Natural killer cell (primary cell): ENCODE measurements at regions not wholly inside any gene's neighbourhood (a gene's known extent, or its start where the extent isn't known, plus 50 kb on each side); places are given as distances from the start of the nearest gene placed in this dataset.
A peak's percentile ranks its signal among the peaks of the same experiment; 100 is the strongest.

ENCODE experiments used
- ATAC-seq, 3 donors: fragments of 150-1000 bp in 2 of 3; fragments of 200-7000 bp in 1 of 3; cut with Tn5 transposase; 1 replicate in 1 of 3; 2 replicates in 2 of 3; pipeline ENCODE4 v1.10.0; 2021; ENCODE audit warnings: mild to moderate bottlenecking in 2 of 3, moderate library complexity in 2 of 3
- DNase-seq, 2 donors: peaks; one replicate each; pipeline versions ENCODE4 v3.0.0 to v3.0.0-alpha.2; 2013 to 2021; ENCODE audit warnings: mixed read lengths in 1 of 2
- H3K27ac ChIP-seq: one replicate; pipeline ENCODE4 v1.5.1; 2013; ENCODE audit warnings: mild to moderate bottlenecking, low read length
- H3K27me3 ChIP-seq: one replicate; pipeline ENCODE4 v1.6.1; 2013; ENCODE audit warnings: low read length; ENCODE audit not compliant: control insufficient read depth, insufficient read depth
- H3K36me3 ChIP-seq: one replicate; pipeline ENCODE4 v1.6.1; 2013; ENCODE audit warnings: low read length; ENCODE audit not compliant: control insufficient read depth, insufficient read depth
- H3K4me1 ChIP-seq: one replicate; pipeline ENCODE4 v1.6.1; 2013; ENCODE audit warnings: low read length; ENCODE audit not compliant: control insufficient read depth, insufficient read depth
- H3K4me3 ChIP-seq: one replicate; pipeline ENCODE4 v1.5.1; 2013; ENCODE audit warnings: low read length
- H3K9me3 ChIP-seq: one replicate; pipeline ENCODE4 v1.6.1; 2013; ENCODE audit warnings: low read length; ENCODE audit not compliant: control insufficient read depth, insufficient read depth
- H3K27ac Mint-ChIP-seq, 2 donors: one replicate each; pipeline ENCODE4 v1.8.0; 2022; ENCODE audit warnings: mild to moderate bottlenecking in 2 of 2, mixed read lengths in 2 of 2, moderate library complexity in 1 of 2
- H3K27me3 Mint-ChIP-seq, 2 donors: one replicate each; pipeline ENCODE4 v1.8.0; 2022; ENCODE audit warnings: low read depth in 2 of 2, mixed read lengths in 2 of 2
- H3K36me3 Mint-ChIP-seq: one replicate; pipeline ENCODE4 v1.8.0; 2022; ENCODE audit warnings: mixed read lengths
- H3K4me1 Mint-ChIP-seq, 2 donors: one replicate each; pipeline ENCODE4 v1.8.0; 2022; ENCODE audit warnings: mixed read lengths in 2 of 2
- H3K4me3 Mint-ChIP-seq: one replicate; pipeline ENCODE4 v1.8.0; 2022; ENCODE audit warnings: mild to moderate bottlenecking, moderate library complexity, mixed read lengths
- H3K9me3 Mint-ChIP-seq, 2 donors: one replicate each; pipeline ENCODE4 v1.8.0; 2022; ENCODE audit warnings: mixed read lengths in 2 of 2
- CTCF ChIP-seq: fragments of 200-600 bp; IDR thresholded peaks from one replicate; pipeline ENCODE4 v1.8.0; 2022; ENCODE audit warnings: antibody characterized with exemption
- WGBS: methylation state at CpG from one replicate; pipeline ENCODE4 v1.1.7; 2013; ENCODE audit warnings: missing lambda C conversion rate; ENCODE audit not compliant: insufficient coverage; 5-methylcytosine and 5-hydroxymethylcytosine counted together
- intact Hi-C: fragments of 100-400 bp; cut with micrococcal nuclease; formaldehyde crosslinking; loops from one replicate; pipeline ENCODE4 v1.14.2; 2022

DNA sequence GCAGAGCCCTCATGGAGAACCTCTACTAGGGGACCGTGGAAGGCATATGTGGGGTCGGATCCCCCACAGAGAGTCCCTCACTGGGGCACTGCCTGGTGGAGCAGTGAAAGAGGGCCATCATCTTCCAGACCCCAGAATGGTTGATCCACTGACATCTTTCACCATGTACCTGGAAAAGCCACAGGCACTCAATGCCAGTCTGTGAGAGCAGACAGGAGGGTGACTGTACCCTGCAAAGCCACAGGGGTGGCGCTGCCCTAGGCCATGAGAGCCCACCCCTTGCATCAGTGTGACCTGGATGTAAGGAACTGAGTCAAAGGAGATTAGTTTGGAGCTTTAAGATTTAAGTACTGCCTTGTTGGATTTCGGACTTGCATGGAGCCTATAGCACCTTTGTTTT is 1276.7 kb upstream of the PRMT6 start:
- no peak for TF ChIP-seq CTCF
- WGBS: 84% methylated on average over 4 of the region's 4 CpGs
- Histone ChIP-seq H3K4me3 (no peak overlapping the region), H3K27ac (no peak overlapping the region), H3K9me3 (peaks cover 3% of the 10 kb centered on the region), H3K36me3 (no peaks in the 10 kb centered on the region), H3K27me3 (no peaks in the 10 kb centered on the region), H3K4me1 (no peaks in the 10 kb centered on the region)
- intact Hi-C loops: no loop called here
- Mint-ChIP-seq H3K4me3 (no peak overlapping the region), H3K27me3 (no peaks in the 10 kb centered on the region), H3K4me1 (no peaks in the 10 kb centered on the region), H3K36me3 (peaks cover 7% of the 10 kb centered on the region), H3K9me3 (peaks cover 13 to 24% of the 10 kb centered on the region in 2 donors), H3K27ac (no peak overlapping the region)
- DNase-seq (no peak), ATAC-seq (peak in 1 of 3 donors; percentile 21)

DNA sequence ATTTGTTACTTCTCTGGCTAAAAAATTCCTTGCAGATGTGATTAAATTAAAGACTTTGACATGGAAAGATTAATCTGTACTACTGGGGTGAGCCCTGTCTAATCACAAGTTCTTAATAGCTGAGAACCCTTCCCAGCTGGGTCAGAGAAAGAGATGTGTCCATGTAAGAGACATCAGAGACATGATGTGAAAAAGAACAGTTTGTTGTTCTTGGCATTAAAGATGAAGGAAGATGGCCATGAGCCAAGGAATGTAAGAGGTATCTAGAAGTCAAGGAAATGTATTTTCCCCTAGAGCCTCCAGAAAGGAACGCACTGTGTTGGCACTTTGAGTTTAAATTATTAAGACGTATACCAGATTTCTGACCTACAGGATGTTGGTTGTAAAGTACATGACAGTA is 1271.5 kb upstream of the PRMT6 start:
- H3K27me3 ChIP-seq: no peaks in the 10 kb centered on the region
- Mint-ChIP-seq H3K4me3 (no peak overlapping the region), H3K9me3 (peaks cover 13 to 23% of the 10 kb centered on the region in 2 donors), H3K27ac (no peak overlapping the region), H3K27me3 (no peaks in the 10 kb centered on the region), H3K36me3 (peaks cover 8% of the 10 kb centered on the region), H3K4me1 (no peaks in the 10 kb centered on the region)
- H3K36me3 ChIP-seq: no peaks in the 10 kb centered on the region
- WGBS: 67% methylated on average over 1 of the region's 2 CpGs
- intact Hi-C loops: no loop called here
- ATAC-seq: no peak
- H3K9me3 ChIP-seq: no peaks in the 10 kb centered on the region
- no peak overlapping the region for H3K27ac ChIP-seq
- no peaks in the 10 kb centered on the region for H3K4me1 ChIP-seq
- H3K4me3 ChIP-seq: no peak overlapping the region
- no peak for DNase-seq
- TF ChIP-seq CTCF: no peak

- 80% methylated on average over 1 of the region's 1 CpG for WGBS
- no peak overlapping the region for H3K27ac Mint-ChIP-seq
- TF ChIP-seq CTCF: no peak
- peaks cover 8 to 15% of the 10 kb centered on the region in 2 donors for H3K9me3 Mint-ChIP-seq
- intact Hi-C loops: no loop called here
- DNase-seq: no peak
- Histone ChIP-seq H3K27me3 (no peaks in the 10 kb centered on the region), H3K9me3 (no peaks in the 10 kb centered on the region), H3K27ac (no peak overlapping the region), H3K36me3 (no peaks in the 10 kb centered on the region), H3K4me1 (no peaks in the 10 kb centered on the region), H3K4me3 (no peak overlapping the region)
- no peaks in the 10 kb centered on the region for H3K4me1 Mint-ChIP-seq
- no peak for ATAC-seq
- H3K4me3 Mint-ChIP-seq: no peak overlapping the region
- no peaks in the 10 kb centered on the region for H3K27me3 Mint-ChIP-seq
- H3K36me3 Mint-ChIP-seq: no peaks in the 10 kb centered on the region
Measured at GRCh38 chr1:105793536-105794146, 1262.8 kb upstream of the PRMT6 start.

DNA sequence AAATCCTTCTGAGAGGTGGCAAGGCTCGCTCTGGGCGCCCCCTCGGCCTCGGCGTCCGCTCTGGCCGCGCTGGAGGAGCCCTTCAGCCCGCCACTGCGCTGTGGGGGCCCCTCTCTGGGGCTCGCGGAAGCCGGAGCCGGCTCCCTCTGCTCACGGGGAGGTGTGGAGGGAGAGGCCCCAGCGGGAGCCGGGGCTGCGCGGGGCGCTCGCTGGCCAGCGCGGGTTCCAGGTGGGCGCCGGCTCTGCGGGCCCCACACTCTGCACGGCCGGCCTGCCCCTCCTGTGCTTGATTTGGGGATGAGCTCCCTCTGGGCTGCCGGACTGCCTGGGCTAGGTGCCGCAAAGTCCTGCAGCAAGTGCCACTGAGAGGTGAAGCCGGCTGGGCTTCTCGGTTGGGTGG is 1260.7 kb upstream of the PRMT6 start:
- H3K36me3 ChIP-seq: no peaks in the 10 kb centered on the region
- no peak overlapping the region for H3K4me3 ChIP-seq
- DNase-seq: no peak
- H3K9me3 ChIP-seq: no peaks in the 10 kb centered on the region
- Mint-ChIP-seq H3K27me3 (no peaks in the 10 kb centered on the region), H3K36me3 (no peaks in the 10 kb centered on the region), H3K4me3 (no peak overlapping the region), H3K4me1 (no peaks in the 10 kb centered on the region), H3K27ac (no peak overlapping the region), H3K9me3 (peaks cover 10 to 15% of the 10 kb centered on the region in 2 donors)
- intact Hi-C loops: no loop called here
- H3K27ac ChIP-seq: no peak overlapping the region
- no peak for ATAC-seq
- H3K27me3 ChIP-seq: no peaks in the 10 kb centered on the region
- no peaks in the 10 kb centered on the region for H3K4me1 ChIP-seq
- no peak for TF ChIP-seq CTCF
- 92% methylated on average over 31 of the region's 32 CpGs for WGBS
